ENCODE measurements at regions not wholly inside any gene's neighbourhood (a gene's known extent, or its start where the extent isn't known, plus 50 kb on each side); places are given as distances from the start of the nearest gene placed in this dataset.

- H3K27me3 ChIP-seq (ENCODE audit: insufficient read depth, poor library complexity, severe bottlenecking), result peaks cover 23% of the 10 kb centered on the region
- no peaks in the 10 kb centered on the region for H3K9me3 ChIP-seq (ENCODE audit: severe bottlenecking)
- DNase-seq (ENCODE audit: low spot score) (no peak), ATAC-seq (ENCODE audit: low read depth) (no peak)
- no peaks in the 10 kb centered on the region for H3K4me1 ChIP-seq (ENCODE audit: insufficient read depth, poor library complexity, severe bottlenecking)
- TF ChIP-seq, protein P1, sequence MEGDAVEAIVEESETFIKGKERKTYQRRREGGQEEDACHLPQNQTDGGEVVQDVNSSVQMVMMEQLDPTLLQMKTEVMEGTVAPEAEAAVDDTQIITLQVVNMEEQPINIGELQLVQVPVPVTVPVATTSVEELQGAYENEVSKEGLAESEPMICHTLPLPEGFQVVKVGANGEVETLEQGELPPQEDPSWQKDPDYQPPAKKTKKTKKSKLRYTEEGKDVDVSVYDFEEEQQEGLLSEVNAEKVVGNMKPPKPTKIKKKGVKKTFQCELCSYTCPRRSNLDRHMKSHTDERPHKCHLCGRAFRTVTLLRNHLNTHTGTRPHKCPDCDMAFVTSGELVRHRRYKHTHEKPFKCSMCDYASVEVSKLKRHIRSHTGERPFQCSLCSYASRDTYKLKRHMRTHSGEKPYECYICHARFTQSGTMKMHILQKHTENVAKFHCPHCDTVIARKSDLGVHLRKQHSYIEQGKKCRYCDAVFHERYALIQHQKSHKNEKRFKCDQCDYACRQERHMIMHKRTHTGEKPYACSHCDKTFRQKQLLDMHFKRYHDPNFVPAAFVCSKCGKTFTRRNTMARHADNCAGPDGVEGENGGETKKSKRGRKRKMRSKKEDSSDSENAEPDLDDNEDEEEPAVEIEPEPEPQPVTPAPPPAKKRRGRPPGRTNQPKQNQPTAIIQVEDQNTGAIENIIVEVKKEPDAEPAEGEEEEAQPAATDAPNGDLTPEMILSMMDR (IDR thresholded peaks at IDR 0.05; ENCODE audit: poor library complexity, severe bottlenecking), result no peak
- no peak overlapping the region for H3K27ac ChIP-seq (ENCODE audit: poor library complexity, severe bottlenecking)
- no peak overlapping the region for H3K4me3 ChIP-seq (ENCODE audit: severe bottlenecking)
- H3K36me3 ChIP-seq (ENCODE audit: low read depth), result no peaks in the 10 kb centered on the region
These were observed 114.0 kb upstream of the GJB5 start for GRCh38 chr1:34640654-34641401.

GRCh38 chr1:34642679-34643078 lies 112.2 kb upstream of the GJB5 start:
- H3K27ac ChIP-seq (ENCODE audit: poor library complexity, severe bottlenecking), result no peak overlapping the region
- H3K9me3 ChIP-seq (ENCODE audit: severe bottlenecking), result no peaks in the 10 kb centered on the region
- peaks cover 33% of the 10 kb centered on the region for H3K27me3 ChIP-seq (ENCODE audit: insufficient read depth, poor library complexity, severe bottlenecking)
- H3K4me1 ChIP-seq (ENCODE audit: insufficient read depth, poor library complexity, severe bottlenecking), result no peaks in the 10 kb centered on the region
- TF ChIP-seq, protein P1 (IDR thresholded peaks at IDR 0.05; ENCODE audit: poor library complexity, severe bottlenecking), result no peak
- H3K4me3 ChIP-seq (ENCODE audit: severe bottlenecking), result no peak overlapping the region
- ATAC-seq (ENCODE audit: low read depth), result no peak
- DNase-seq (ENCODE audit: low spot score), result no peak
- H3K36me3 ChIP-seq (ENCODE audit: low read depth), result no peaks in the 10 kb centered on the region

GRCh38 chr1:34645109-34645688 lies 109.6 kb upstream of the GJB5 start:
- TF ChIP-seq, protein P1 (IDR thresholded peaks at IDR 0.05; ENCODE audit: poor library complexity, severe bottlenecking), result no peak
- ATAC-seq (ENCODE audit: low read depth) (no peak), DNase-seq (ENCODE audit: low spot score) (no peak)
- Histone ChIP-seq H3K4me1 (ENCODE audit: insufficient read depth, poor library complexity, severe bottlenecking) (no peaks in the 10 kb centered on the region), H3K27me3 (ENCODE audit: insufficient read depth, poor library complexity, severe bottlenecking) (peaks cover 47% of the 10 kb centered on the region), H3K9me3 (ENCODE audit: severe bottlenecking) (no peaks in the 10 kb centered on the region), H3K36me3 (ENCODE audit: low read depth) (no peaks in the 10 kb centered on the region), H3K4me3 (ENCODE audit: severe bottlenecking) (no peak overlapping the region), H3K27ac (ENCODE audit: poor library complexity, severe bottlenecking) (no peak overlapping the region)

DNA sequence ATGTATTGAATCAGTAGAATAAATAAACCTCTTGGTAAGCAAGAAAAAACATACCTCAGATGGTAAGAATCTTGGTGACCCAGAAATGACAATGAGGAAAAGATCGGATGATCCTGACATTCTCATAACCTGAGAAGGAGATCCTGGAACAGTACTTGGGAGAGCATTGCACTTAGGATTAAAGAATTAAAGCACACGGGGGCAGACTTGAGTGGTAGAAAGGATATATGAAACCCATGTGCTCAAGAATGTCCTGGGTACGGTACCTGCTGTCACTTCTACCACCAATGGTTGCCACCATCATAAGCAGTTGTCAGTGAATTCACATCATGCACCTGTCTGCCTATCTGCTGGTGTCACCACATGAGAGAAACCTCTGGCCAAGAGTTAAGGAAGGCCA lies 108.9 kb upstream of the GJB5 start:
- Histone ChIP-seq H3K27me3 (ENCODE audit: insufficient read depth, poor library complexity, severe bottlenecking) (peaks cover 47% of the 10 kb centered on the region), H3K36me3 (ENCODE audit: low read depth) (no peaks in the 10 kb centered on the region), H3K4me1 (ENCODE audit: insufficient read depth, poor library complexity, severe bottlenecking) (no peaks in the 10 kb centered on the region), H3K4me3 (ENCODE audit: severe bottlenecking) (no peak overlapping the region), H3K9me3 (ENCODE audit: severe bottlenecking) (no peaks in the 10 kb centered on the region), H3K27ac (ENCODE audit: poor library complexity, severe bottlenecking) (no peak overlapping the region)
- DNase-seq (ENCODE audit: low spot score) (no peak), ATAC-seq (ENCODE audit: low read depth) (no peak)
- TF ChIP-seq, protein P1 (IDR thresholded peaks at IDR 0.05; ENCODE audit: poor library complexity, severe bottlenecking), result no peak

DNA sequence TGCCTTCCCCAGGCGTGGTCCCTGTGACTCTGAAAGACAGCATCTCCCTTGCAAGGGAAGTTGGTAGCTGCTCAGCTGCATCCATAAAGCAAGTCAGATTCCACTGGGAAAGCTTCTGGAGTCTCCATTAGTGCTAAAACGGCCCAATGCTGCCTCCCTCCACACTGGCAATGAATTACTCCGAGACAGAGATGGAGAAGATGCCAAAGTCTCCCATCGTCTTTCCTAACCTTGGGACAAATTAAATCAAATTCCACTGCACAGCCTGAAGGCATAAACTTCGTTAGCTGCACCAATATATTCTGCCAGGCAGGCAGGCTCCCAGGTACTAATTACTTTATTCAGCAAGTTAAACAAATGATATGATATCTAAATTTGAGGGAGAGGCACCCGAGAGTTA lies 106.3 kb upstream of the GJB5 start:
- no peak overlapping the region for H3K4me3 ChIP-seq (ENCODE audit: severe bottlenecking)
- DNase-seq (ENCODE audit: low spot score), result no peak
- H3K9me3 ChIP-seq (ENCODE audit: severe bottlenecking), result no peaks in the 10 kb centered on the region
- no peak overlapping the region for H3K27ac ChIP-seq (ENCODE audit: poor library complexity, severe bottlenecking)
- no peaks in the 10 kb centered on the region for H3K4me1 ChIP-seq (ENCODE audit: insufficient read depth, poor library complexity, severe bottlenecking)
- H3K27me3 ChIP-seq (ENCODE audit: insufficient read depth, poor library complexity, severe bottlenecking), result peaks cover 49% of the 10 kb centered on the region
- TF ChIP-seq, protein P1 (IDR thresholded peaks at IDR 0.05; ENCODE audit: poor library complexity, severe bottlenecking), result no peak
- no peak for ATAC-seq (ENCODE audit: low read depth)
- H3K36me3 ChIP-seq (ENCODE audit: low read depth), result no peaks in the 10 kb centered on the region
